NB4 (cell line): ENCODE measurements at regions not wholly inside any gene's neighbourhood (a gene's known extent, or its start where the extent isn't known, plus 50 kb on each side); places are given as distances from the start of the nearest gene placed in this dataset.

ENCODE experiments used
- CTCF ChIP-seq: IDR thresholded peaks from one replicate; pipeline ENCODE4 v1.5.1; 2012; ENCODE audit warnings: low read depth, low read length
- MYC ChIP-seq: IDR thresholded peaks from 2 replicates; pipeline ENCODE4 v1.6.1; 2011; ENCODE audit warnings: low read depth, low read length
- POLR2A ChIP-seq: IDR thresholded peaks from 2 replicates; pipeline ENCODE4 v1.6.1; 2011; ENCODE audit warnings: mild to moderate bottlenecking; ENCODE audit not compliant: insufficient read length; ENCODE audit errors: extremely low read depth

DNA sequence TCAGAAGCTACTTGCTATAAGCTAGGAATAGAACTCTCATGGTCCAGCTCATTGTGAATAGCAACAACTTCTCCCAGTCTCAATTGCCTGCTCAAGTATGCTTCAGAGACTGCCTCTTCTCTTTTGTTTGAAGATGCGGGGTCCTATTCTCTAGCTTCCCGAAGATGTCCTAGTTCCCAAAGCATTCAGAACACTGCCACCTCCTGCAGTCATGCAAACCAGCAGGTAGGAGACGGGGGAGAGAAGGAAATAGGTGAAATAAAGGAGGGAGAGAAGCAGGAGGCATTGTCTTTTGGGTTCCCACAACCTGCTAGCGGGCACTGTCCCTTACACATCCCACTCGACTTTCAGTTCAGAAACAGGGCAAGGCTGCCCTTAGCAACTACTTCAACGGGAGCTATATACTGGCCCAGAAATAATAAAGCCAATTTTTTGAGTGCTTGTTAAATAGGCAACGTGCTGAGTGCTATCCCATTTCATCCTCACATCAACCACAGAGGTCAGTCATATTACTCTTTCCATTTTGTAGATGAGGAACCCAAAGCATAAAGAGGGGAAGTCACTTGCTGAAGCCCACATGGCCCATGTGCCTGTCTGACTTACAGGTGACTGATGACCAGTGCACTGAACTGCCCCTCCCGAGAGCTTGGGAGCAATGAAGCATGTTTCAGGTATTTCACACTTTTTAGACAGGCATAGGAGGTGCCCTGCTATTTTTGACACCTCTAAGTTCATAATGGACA lies 61.9 kb upstream of the ATXN1 start:
- TF ChIP-seq CTCF: no peak
- TF ChIP-seq POLR2A: no peak
- TF ChIP-seq MYC: no peak
